IMR-90 (cell line): ENCODE measurements at regions not wholly inside any gene's neighbourhood (a gene's known extent, or its start where the extent isn't known, plus 50 kb on each side); places are given as distances from the start of the nearest gene placed in this dataset.

Source experiments
- ATAC-seq: fragments of 200-7000 bp; cut with Tn5 transposase; 2 replicates; pipeline ENCODE4 v1.9.1; 2020; ENCODE audit warnings: low read depth, mild to moderate bottlenecking, moderate library complexity
- BruUV-seq: library from RNA; stranded (reverse); fragments of 400-500 nt; replicated peaks from 2 replicates; lab custom pipeline; 2021; lab: Mats Ljungman, UMichigan
- CTCF ChIA-PET: fragments of 300-600 bp; formaldehyde crosslinking; extraction: SDS; loops from one replicate; lab custom pipeline; 2021; ENCODE audit warnings: antibody characterized with exemption; lab: Yijun Ruan, JAX
- POLR2A ChIA-PET: fragments of 300-600 bp; sonication (Branson Sonifier 250); formaldehyde crosslinking; loops from one replicate; lab custom pipeline; 2022; ENCODE audit warnings: antibody characterized with exemption; ENCODE audit not compliant: unreplicated experiment; lab: Charles Lee
- DNase-seq: peaks from one replicate; pipeline ENCODE4 v3.0.0; 2013
- H2AFZ ChIP-seq: replicated peaks from 2 replicates; pipeline ENCODE3; 2013; ENCODE audit warnings: low read length, mild to moderate bottlenecking; ENCODE audit not compliant: poor library complexity
- H2AK5ac ChIP-seq: 2 replicates; pipeline ENCODE4 v1.6.1; 2013; ENCODE audit warnings: low read depth, low read length, inconsistent platforms
- H2AK9ac ChIP-seq: replicated peaks from 2 replicates; pipeline ENCODE3; 2013; ENCODE audit warnings: mild to moderate bottlenecking, low read depth, low read length, moderate library complexity; ENCODE audit not compliant: poor library complexity
- H2BK120ac ChIP-seq: 2 replicates; pipeline ENCODE4 v1.6.1; 2013; ENCODE audit warnings: low read depth, low read length, inconsistent platforms
- H2BK15ac ChIP-seq: 3 replicates; pipeline ENCODE4 v1.6.1; 2013; ENCODE audit warnings: low read depth, low read length, inconsistent platforms
- H2BK20ac ChIP-seq: 2 replicates; pipeline ENCODE4 v1.6.1; 2013; ENCODE audit warnings: low read depth, mild to moderate bottlenecking, inconsistent platforms, low read length, moderate library complexity
- H2BK5ac ChIP-seq: 2 replicates; pipeline ENCODE4 v1.6.1; 2013; ENCODE audit warnings: mild to moderate bottlenecking, low read depth, low read length, inconsistent platforms; ENCODE audit not compliant: poor library complexity, severe bottlenecking
- H3K14ac ChIP-seq: replicated peaks from 2 replicates; pipeline ENCODE4 v1.6.1; 2013; ENCODE audit warnings: low read depth, low read length, inconsistent platforms
- H3K18ac ChIP-seq: 2 replicates; pipeline ENCODE4 v1.6.1; 2013; ENCODE audit warnings: low read depth, low read length, control low read depth
- H3K23ac ChIP-seq: 2 replicates; pipeline ENCODE4 v1.6.1; 2013; ENCODE audit warnings: low read depth, low read length, inconsistent platforms
- H3K27ac ChIP-seq: 2 replicates; pipeline ENCODE4 v1.5.1; 2013; ENCODE audit warnings: mild to moderate bottlenecking, control low read depth, low read length; ENCODE audit not compliant: insufficient read depth
- H3K27me3 ChIP-seq: 2 replicates; pipeline ENCODE4 v1.6.1; 2013; ENCODE audit warnings: low read length; ENCODE audit not compliant: control insufficient read depth, insufficient read depth
- H3K36me3 ChIP-seq: 2 replicates; pipeline ENCODE4 v1.6.1; 2013; ENCODE audit warnings: low read length, mixed read lengths; ENCODE audit not compliant: control insufficient read depth, insufficient read depth
- H3K4ac ChIP-seq: 2 replicates; pipeline ENCODE4 v1.6.1; 2013; ENCODE audit warnings: low read depth, low read length, inconsistent platforms
- H3K4me1 ChIP-seq: 2 replicates; pipeline ENCODE4 v1.6.1; 2013; ENCODE audit warnings: low read length, mixed read lengths; ENCODE audit not compliant: control insufficient read depth, insufficient read depth
- H3K4me2 ChIP-seq: 2 replicates; pipeline ENCODE4 v1.6.1; 2013; ENCODE audit warnings: low read depth, mild to moderate bottlenecking, control low read depth, low read length, moderate library complexity
- H3K4me3 ChIP-seq: 2 replicates; pipeline ENCODE4 v1.5.1; 2013; ENCODE audit warnings: low read depth, mild to moderate bottlenecking, control low read depth, low read length, moderate library complexity; ENCODE audit not compliant: insufficient read depth
- H3K56ac ChIP-seq: 2 replicates; pipeline ENCODE4 v1.6.1; 2013; ENCODE audit warnings: low read length, inconsistent platforms; ENCODE audit not compliant: insufficient read depth; ENCODE audit errors: extremely low read depth
- H3K79me1 ChIP-seq, 2 experiments: 2 replicates each; pipeline ENCODE4 v1.6.1; 2013; ENCODE audit warnings: low read length in 2 of 2, inconsistent platforms in 1 of 2, low read depth in 1 of 2
- H3K9ac ChIP-seq: 2 replicates; pipeline ENCODE4 v1.6.1; 2013; ENCODE audit warnings: low read depth, low read length, control low read depth
- H3K9me1 ChIP-seq: 2 replicates; pipeline ENCODE4 v1.6.1; 2013; ENCODE audit warnings: low read length, inconsistent platforms; ENCODE audit not compliant: insufficient read depth
- H3K9me3 ChIP-seq: 2 replicates; pipeline ENCODE4 v1.6.1; 2013; ENCODE audit warnings: low read length; ENCODE audit not compliant: control insufficient read depth, insufficient read depth
- H4K20me1 ChIP-seq: 2 replicates; pipeline ENCODE4 v1.6.1; 2013; ENCODE audit warnings: low read length, inconsistent platforms; ENCODE audit not compliant: insufficient read depth
- H4K5ac ChIP-seq: 2 replicates; pipeline ENCODE4 v1.6.1; 2013; ENCODE audit warnings: mild to moderate bottlenecking, low read depth, low read length, control low read depth
- H4K8ac ChIP-seq, 2 experiments: 2 replicates each; pipeline ENCODE4 v1.6.1; 2013; ENCODE audit warnings: low read depth in 2 of 2, low read length in 2 of 2, control low read depth in 1 of 2, inconsistent platforms in 1 of 2
- H4K91ac ChIP-seq: 2 replicates; pipeline ENCODE4 v1.6.1; 2013; ENCODE audit warnings: low read depth, low read length, inconsistent platforms; ENCODE audit not compliant: insufficient read depth
- WGBS, 2 experiments: methylation state at CpG; one replicate each; pipeline versions ENCODE4 v1.1.5 to v1.1.7; 2013; ENCODE audit warnings: missing lambda C conversion rate in 2 of 2; ENCODE audit not compliant: insufficient read length in 1 of 2; ENCODE audit errors: extremely low coverage in 2 of 2; 5-methylcytosine and 5-hydroxymethylcytosine counted together
- dilution Hi-C: fragments of 300-500 bp; cut with HindIII; formaldehyde crosslinking; loops from one replicate; pipeline ENCODE4 v1.14.3; 2018; ENCODE audit warnings: low sequenced_read_pairs; ENCODE audit not compliant: unreplicated experiment
- in situ Hi-C: fragments of 300-500 bp; cut with MboI; formaldehyde crosslinking; loops from 3 replicates; pipeline ENCODE4 v1.14.3; 2019; ENCODE audit warnings: low sequenced_read_pairs, inconsistent platforms, mixed read lengths
- intact Hi-C: fragments of 100-400 bp; cut with micrococcal nuclease; formaldehyde crosslinking; loops from 2 replicates; pipeline ENCODE4 v1.10.0; 2022
- TF ChIP-seq, protein P1 (sequence below): conservative IDR thresholded peaks from 2 replicates; pipeline ENCODE4 v1.5.1; 2012; ENCODE audit warnings: mild to moderate bottlenecking, low read depth, low read length, improper control_type of control experiment

- Histone ChIP-seq H4K5ac (no peak overlapping the region), H3K18ac (no peak overlapping the region), H3K9me1 (peaks cover 4% of the 10 kb centered on the region; the same call in 1 of the 2 replicates), H3K4me3 (no peak overlapping the region), H3K79me1 (no peaks in the 10 kb centered on the region), H4K20me1 (no peaks in the 10 kb centered on the region), H3K4ac (peak overlapping the region; percentile 54; the same call in 1 of the 2 replicates), H2BK20ac (no peak overlapping the region), H3K9ac (no peak overlapping the region), H3K27me3 (no peaks in the 10 kb centered on the region), H2BK15ac (peak overlapping the region; percentile 74; the same call in 1 of the 3 replicates), H3K9me3 (no peaks in the 10 kb centered on the region), H2AK5ac (peak overlapping the region; percentile 69), H4K8ac (no peak overlapping the region), H3K23ac (no peak overlapping the region), H3K14ac (no peak overlapping the region), H3K36me3 (no peaks in the 10 kb centered on the region), H2AFZ (peak overlapping the region; percentile 54), H2BK5ac (no peak overlapping the region), H2AK9ac (peak overlapping the region; percentile 48), H3K56ac (no peak overlapping the region), H3K27ac (no peak overlapping the region), H2BK120ac (peak overlapping the region; percentile 88), H3K4me2 (no peak overlapping the region), H4K91ac (peak overlapping the region; percentile 80), H3K4me1 (peaks cover 7% of the 10 kb centered on the region; the same call in 1 of the 2 replicates)
- dilution Hi-C loops: no loop called here
- no peak for ATAC-seq
- CTCF ChIA-PET: interaction anchor here (0.7 kb wide), 1 partner anchor 125 kb away, joined by 4 read pairs; no protein-coding TSS in a partner anchor
- TF ChIP-seq, protein P1, sequence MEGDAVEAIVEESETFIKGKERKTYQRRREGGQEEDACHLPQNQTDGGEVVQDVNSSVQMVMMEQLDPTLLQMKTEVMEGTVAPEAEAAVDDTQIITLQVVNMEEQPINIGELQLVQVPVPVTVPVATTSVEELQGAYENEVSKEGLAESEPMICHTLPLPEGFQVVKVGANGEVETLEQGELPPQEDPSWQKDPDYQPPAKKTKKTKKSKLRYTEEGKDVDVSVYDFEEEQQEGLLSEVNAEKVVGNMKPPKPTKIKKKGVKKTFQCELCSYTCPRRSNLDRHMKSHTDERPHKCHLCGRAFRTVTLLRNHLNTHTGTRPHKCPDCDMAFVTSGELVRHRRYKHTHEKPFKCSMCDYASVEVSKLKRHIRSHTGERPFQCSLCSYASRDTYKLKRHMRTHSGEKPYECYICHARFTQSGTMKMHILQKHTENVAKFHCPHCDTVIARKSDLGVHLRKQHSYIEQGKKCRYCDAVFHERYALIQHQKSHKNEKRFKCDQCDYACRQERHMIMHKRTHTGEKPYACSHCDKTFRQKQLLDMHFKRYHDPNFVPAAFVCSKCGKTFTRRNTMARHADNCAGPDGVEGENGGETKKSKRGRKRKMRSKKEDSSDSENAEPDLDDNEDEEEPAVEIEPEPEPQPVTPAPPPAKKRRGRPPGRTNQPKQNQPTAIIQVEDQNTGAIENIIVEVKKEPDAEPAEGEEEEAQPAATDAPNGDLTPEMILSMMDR: no peak
- in situ Hi-C loops: no loop called here
- intact Hi-C loops: no loop called here
- POLR2A ChIA-PET: no interaction called here
- DNase-seq: no peak
- 96% methylated on average over 18 of the region's 32 CpGs; no CpG with 5 or more reads in 1 of the 2 experiments for WGBS, 2 experiments
- no TSS peak for BruUV-seq
These were observed 60.9 kb upstream of the ZNF469 start for GRCh38 chr16:88321635-88322499.
